ENCODE measurements at regions not wholly inside any gene's neighbourhood (a gene's known extent, or its start where the extent isn't known, plus 50 kb on each side); places are given as distances from the start of the nearest gene placed in this dataset.
A peak's percentile ranks its signal among the peaks of the same experiment; 100 is the strongest.

GRCh38 chr5:51279983-51280706 is 103.1 kb upstream of the ISL1 start:
- Histone ChIP-seq H3K9me3 (ENCODE audit: low read depth) (no peaks in the 10 kb centered on the region), H3K4me3 (no peak overlapping the region), H3K4me1 (ENCODE audit: low read depth) (peaks cover 15% of the 10 kb centered on the region), H3K27me3 (no peaks in the 10 kb centered on the region), H3K36me3 (no peaks in the 10 kb centered on the region), H3K27ac (no peak overlapping the region)
- TF ChIP-seq, protein P1, sequence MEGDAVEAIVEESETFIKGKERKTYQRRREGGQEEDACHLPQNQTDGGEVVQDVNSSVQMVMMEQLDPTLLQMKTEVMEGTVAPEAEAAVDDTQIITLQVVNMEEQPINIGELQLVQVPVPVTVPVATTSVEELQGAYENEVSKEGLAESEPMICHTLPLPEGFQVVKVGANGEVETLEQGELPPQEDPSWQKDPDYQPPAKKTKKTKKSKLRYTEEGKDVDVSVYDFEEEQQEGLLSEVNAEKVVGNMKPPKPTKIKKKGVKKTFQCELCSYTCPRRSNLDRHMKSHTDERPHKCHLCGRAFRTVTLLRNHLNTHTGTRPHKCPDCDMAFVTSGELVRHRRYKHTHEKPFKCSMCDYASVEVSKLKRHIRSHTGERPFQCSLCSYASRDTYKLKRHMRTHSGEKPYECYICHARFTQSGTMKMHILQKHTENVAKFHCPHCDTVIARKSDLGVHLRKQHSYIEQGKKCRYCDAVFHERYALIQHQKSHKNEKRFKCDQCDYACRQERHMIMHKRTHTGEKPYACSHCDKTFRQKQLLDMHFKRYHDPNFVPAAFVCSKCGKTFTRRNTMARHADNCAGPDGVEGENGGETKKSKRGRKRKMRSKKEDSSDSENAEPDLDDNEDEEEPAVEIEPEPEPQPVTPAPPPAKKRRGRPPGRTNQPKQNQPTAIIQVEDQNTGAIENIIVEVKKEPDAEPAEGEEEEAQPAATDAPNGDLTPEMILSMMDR (IDR thresholded peaks at IDR 0.05; ENCODE audit: low read depth, low read length), result no peak
- peak in 1 of 2 donors; percentile 90 for DNase-seq (ENCODE audit: low read depth in 1 of 2, low spot score in 1 of 2)

GRCh38 chr5:51286046-51286445 is 97.2 kb upstream of the ISL1 start:
- Histone ChIP-seq H3K9me3 (ENCODE audit: low read depth) (no peaks in the 10 kb centered on the region), H3K27ac (no peak overlapping the region), H3K36me3 (no peaks in the 10 kb centered on the region), H3K4me3 (no peak overlapping the region), H3K27me3 (no peaks in the 10 kb centered on the region), H3K4me1 (ENCODE audit: low read depth) (no peaks in the 10 kb centered on the region)
- no peak for DNase-seq (ENCODE audit: low read depth in 1 of 2, low spot score in 1 of 2)
- TF ChIP-seq, protein P1 (IDR thresholded peaks at IDR 0.05; ENCODE audit: low read depth, low read length), result no peak

DNA sequence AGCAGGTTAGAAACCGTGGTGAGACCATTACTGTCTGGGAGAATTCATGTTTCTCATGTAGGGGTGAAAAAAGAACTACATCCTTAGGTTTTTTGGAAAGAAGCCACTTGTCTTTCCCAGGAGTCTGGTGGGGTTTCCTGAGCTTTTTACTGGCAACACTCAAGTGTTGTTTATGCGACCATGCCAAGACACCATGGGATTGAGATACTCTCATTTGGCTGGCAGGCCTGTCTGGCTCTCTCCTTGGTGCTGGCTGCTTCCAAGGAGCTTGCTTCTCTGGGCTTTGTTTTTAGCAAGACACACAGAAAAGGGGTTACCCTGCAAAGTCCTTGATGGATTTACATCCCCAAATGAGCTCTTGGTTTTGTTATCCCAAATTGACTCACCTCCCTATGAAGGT is 80.9 kb upstream of the ISL1 start:
- no peaks in the 10 kb centered on the region for H3K27me3 ChIP-seq
- TF ChIP-seq, protein P1 (IDR thresholded peaks at IDR 0.05; ENCODE audit: low read depth, low read length), result no peak
- no peaks in the 10 kb centered on the region for H3K4me1 ChIP-seq (ENCODE audit: low read depth)
- H3K4me3 ChIP-seq, result no peak overlapping the region
- H3K9me3 ChIP-seq (ENCODE audit: low read depth), result no peaks in the 10 kb centered on the region
- H3K36me3 ChIP-seq, result no peaks in the 10 kb centered on the region
- no peak overlapping the region for H3K27ac ChIP-seq
- DNase-seq (ENCODE audit: low read depth in 1 of 2, low spot score in 1 of 2), result no peak

DNA sequence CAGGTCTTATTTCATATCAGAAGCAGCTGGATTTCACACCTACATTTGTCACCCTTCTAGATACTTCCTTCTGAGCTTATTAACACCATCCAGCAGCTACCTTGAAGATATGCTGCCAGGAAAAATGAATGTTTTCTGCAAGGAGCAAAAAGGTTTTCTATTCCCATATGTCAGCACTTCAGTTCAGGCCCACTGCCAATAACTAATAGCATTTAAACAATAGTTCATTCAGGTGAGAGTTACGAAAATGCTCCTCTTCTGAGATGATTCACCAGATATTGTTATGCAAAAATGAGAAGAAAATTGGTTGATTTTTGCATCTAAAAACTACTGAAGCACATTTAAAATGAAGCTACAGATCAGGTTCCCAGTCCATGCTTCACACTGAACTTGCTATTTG is 56.4 kb upstream of the ISL1 start:
- Histone ChIP-seq H3K4me1 (ENCODE audit: low read depth) (no peaks in the 10 kb centered on the region), H3K27me3 (no peaks in the 10 kb centered on the region), H3K9me3 (ENCODE audit: low read depth) (no peaks in the 10 kb centered on the region), H3K4me3 (no peak overlapping the region), H3K36me3 (no peaks in the 10 kb centered on the region), H3K27ac (no peak overlapping the region)
- TF ChIP-seq, protein P1 (IDR thresholded peaks at IDR 0.05; ENCODE audit: low read depth, low read length), result no peak
- no peak for DNase-seq (ENCODE audit: low read depth in 1 of 2, low spot score in 1 of 2)
